H9 (cell line): ENCODE measurements at regions not wholly inside any gene's neighbourhood (a gene's known extent, or its start where the extent isn't known, plus 50 kb on each side); places are given as distances from the start of the nearest gene placed in this dataset.

Experiments
- DNase-seq: peaks from one replicate; pipeline ENCODE4 v3.0.0-alpha.2; 2017
- H2AFZ ChIP-seq: one replicate; pipeline ENCODE4 v1.6.1; 2013; ENCODE audit warnings: mild to moderate bottlenecking, low read length, control low read depth, moderate library complexity
- H2AK5ac ChIP-seq: 2 replicates; pipeline ENCODE4 v1.6.1; 2013; ENCODE audit warnings: low read length, control low read depth, mixed read lengths; ENCODE audit not compliant: insufficient read length
- H2BK120ac ChIP-seq: one replicate; pipeline ENCODE4 v1.6.1; 2013; ENCODE audit warnings: low read depth, mild to moderate bottlenecking, low read length, control low read depth, inconsistent platforms; ENCODE audit not compliant: poor library complexity, severe bottlenecking
- H2BK12ac ChIP-seq: 2 replicates; pipeline ENCODE4 v1.6.1; 2013; ENCODE audit warnings: low read length, control low read depth, mixed read lengths, low read depth; ENCODE audit not compliant: insufficient read length
- H2BK15ac ChIP-seq: 2 replicates; pipeline ENCODE4 v1.6.1; 2013; ENCODE audit warnings: low read depth, low read length, control low read depth
- H2BK20ac ChIP-seq: one replicate; pipeline ENCODE4 v1.6.1; 2013; ENCODE audit warnings: low read depth, mild to moderate bottlenecking, low read length, control low read depth, inconsistent platforms; ENCODE audit not compliant: poor library complexity, severe bottlenecking
- H2BK5ac ChIP-seq: 2 replicates; pipeline ENCODE4 v1.6.1; 2013; ENCODE audit warnings: low read length, control low read depth, mixed read lengths; ENCODE audit not compliant: insufficient read length
- H3K14ac ChIP-seq: 2 replicates; pipeline ENCODE4 v1.6.1; 2013; ENCODE audit warnings: low read length, control low read depth; ENCODE audit not compliant: insufficient read depth
- H3K18ac ChIP-seq: 2 replicates; pipeline ENCODE4 v1.6.1; 2013; ENCODE audit warnings: low read depth, mild to moderate bottlenecking, mixed read lengths, low read length, control low read depth; ENCODE audit not compliant: insufficient read length
- H3K23ac ChIP-seq: 2 replicates; pipeline ENCODE4 v1.6.1; 2013; ENCODE audit warnings: low read length, control low read depth, mixed read lengths, low read depth; ENCODE audit not compliant: insufficient read length
- H3K23me2 ChIP-seq: 2 replicates; pipeline ENCODE4 v1.6.1; 2013; ENCODE audit warnings: low read depth, mild to moderate bottlenecking, mixed read lengths, low read length, control low read depth; ENCODE audit not compliant: insufficient read length, poor library complexity, severe bottlenecking
- H3K27ac ChIP-seq: 2 replicates; pipeline ENCODE4 v1.5.1; 2013; ENCODE audit warnings: low read length, control low read depth, mixed read lengths, low read depth; ENCODE audit not compliant: insufficient read length
- H3K27me3 ChIP-seq: 2 replicates; pipeline ENCODE4 v1.6.1; 2013; ENCODE audit warnings: low read length, control low read depth, inconsistent platforms; ENCODE audit not compliant: insufficient read depth
- H3K4ac ChIP-seq: 2 replicates; pipeline ENCODE4 v1.6.1; 2013; ENCODE audit warnings: low read depth, mild to moderate bottlenecking, control low read depth, inconsistent platforms, low read length, moderate library complexity
- H3K4me1 ChIP-seq: 2 replicates; pipeline ENCODE4 v1.6.1; 2013; ENCODE audit warnings: low read length, control low read depth, inconsistent platforms; ENCODE audit not compliant: insufficient read depth
- H3K4me2 ChIP-seq: 2 replicates; pipeline ENCODE4 v1.6.1; 2013; ENCODE audit warnings: low read length, control low read depth, mixed read lengths; ENCODE audit not compliant: insufficient read length, insufficient read depth
- H3K56ac ChIP-seq: 2 replicates; pipeline ENCODE4 v1.6.1; 2013; ENCODE audit warnings: low read depth, mild to moderate bottlenecking, mixed read lengths, low read length, control low read depth; ENCODE audit not compliant: insufficient read length
- H3K79me1 ChIP-seq: 2 replicates; pipeline ENCODE4 v1.6.1; 2013; ENCODE audit warnings: low read depth, mild to moderate bottlenecking, moderate library complexity, low read length, control low read depth, inconsistent platforms; ENCODE audit not compliant: insufficient read depth, poor library complexity, severe bottlenecking
- H3K79me2 ChIP-seq: 2 replicates; pipeline ENCODE4 v1.6.1; 2013; ENCODE audit warnings: low read length, control low read depth, inconsistent platforms; ENCODE audit not compliant: insufficient read depth
- H3K9ac ChIP-seq: 2 replicates; pipeline ENCODE4 v1.6.1; 2013; ENCODE audit warnings: low read length, control low read depth, mixed read lengths; ENCODE audit not compliant: insufficient read length; ENCODE audit errors: extremely low read depth
- H3K9me3 ChIP-seq: one replicate; pipeline ENCODE4 v1.6.1; 2013; ENCODE audit warnings: low read depth, low read length, inconsistent platforms; ENCODE audit not compliant: control insufficient read depth
- H3T11ph ChIP-seq: one replicate; pipeline ENCODE4 v1.6.1; 2013; ENCODE audit warnings: mild to moderate bottlenecking, low read length, control low read depth, inconsistent platforms
- H4K20me1 ChIP-seq: one replicate; pipeline ENCODE4 v1.6.1; 2013; ENCODE audit not compliant: control insufficient read depth, insufficient read length, insufficient read depth
- H4K5ac ChIP-seq: 2 replicates; pipeline ENCODE4 v1.6.1; 2013; ENCODE audit warnings: low read depth, mild to moderate bottlenecking, mixed read lengths, low read length, control low read depth; ENCODE audit not compliant: insufficient read length
- H4K8ac ChIP-seq: replicated peaks from 2 replicates; pipeline ENCODE4 v1.6.1; 2013; ENCODE audit warnings: low read length, control low read depth, mixed read lengths, low read depth; ENCODE audit not compliant: insufficient read length
- H4K91ac ChIP-seq: 2 replicates; pipeline ENCODE4 v1.6.1; 2013; ENCODE audit warnings: low read depth, mild to moderate bottlenecking, moderate library complexity, mixed read lengths, low read length, control low read depth; ENCODE audit not compliant: insufficient read length
- H3K27ac Mint-ChIP-seq, 3 experiments: 2 replicates in 2 of 3; 3 replicates in 1 of 3; pipeline ENCODE4 v1.8.0; 2020 to 2021; ENCODE audit warnings: mixed read lengths in 3 of 3, mild to moderate bottlenecking in 1 of 3, moderate library complexity in 1 of 3
- H3K27me3 Mint-ChIP-seq: 2 replicates; pipeline ENCODE4 v1.8.0; 2021; ENCODE audit warnings: low read depth, mild to moderate bottlenecking, moderate library complexity, mixed read lengths
- H3K36me3 Mint-ChIP-seq, 3 experiments: 2 replicates in 2 of 3; 3 replicates in 1 of 3; pipeline ENCODE4 v1.8.0; 2020 to 2021; ENCODE audit warnings: low read depth in 3 of 3, mixed read lengths in 3 of 3; ENCODE audit not compliant: insufficient read depth in 1 of 3
- H3K4me1 Mint-ChIP-seq, 2 experiments: 2 replicates each; pipeline ENCODE4 v1.8.0; 2020; ENCODE audit warnings: mixed read lengths in 2 of 2
- H3K4me3 Mint-ChIP-seq, 2 experiments: 2 replicates in 1 of 2; 3 replicates in 1 of 2; pipeline ENCODE4 v1.8.0; 2020 to 2021; ENCODE audit warnings: mild to moderate bottlenecking in 2 of 2, mixed read lengths in 2 of 2, moderate library complexity in 1 of 2
- H3K9me3 Mint-ChIP-seq, 2 experiments: 2 replicates in 1 of 2; 3 replicates in 1 of 2; pipeline ENCODE4 v1.8.0; 2020; ENCODE audit warnings: mild to moderate bottlenecking in 2 of 2, mixed read lengths in 2 of 2, moderate library complexity in 1 of 2
- WGBS: extraction: QIAGEN DNeasy Blood & Tissue Kit; methylation state at CpG from one replicate; pipeline ENCODE4 v1.1.7; 2013; ENCODE audit warnings: missing lambda C conversion rate, low lambda C conversion rate, mixed read lengths; ENCODE audit not compliant: insufficient read length; ENCODE audit errors: extremely low coverage; 5-methylcytosine and 5-hydroxymethylcytosine counted together
- TF ChIP-seq, protein P1 (sequence below): fragments of 200-600 bp; sonication (generic); conservative IDR thresholded peaks from 3 replicates; pipeline ENCODE4 v1.8.0; 2021; ENCODE audit warnings: antibody characterized with exemption, mild to moderate bottlenecking

DNA sequence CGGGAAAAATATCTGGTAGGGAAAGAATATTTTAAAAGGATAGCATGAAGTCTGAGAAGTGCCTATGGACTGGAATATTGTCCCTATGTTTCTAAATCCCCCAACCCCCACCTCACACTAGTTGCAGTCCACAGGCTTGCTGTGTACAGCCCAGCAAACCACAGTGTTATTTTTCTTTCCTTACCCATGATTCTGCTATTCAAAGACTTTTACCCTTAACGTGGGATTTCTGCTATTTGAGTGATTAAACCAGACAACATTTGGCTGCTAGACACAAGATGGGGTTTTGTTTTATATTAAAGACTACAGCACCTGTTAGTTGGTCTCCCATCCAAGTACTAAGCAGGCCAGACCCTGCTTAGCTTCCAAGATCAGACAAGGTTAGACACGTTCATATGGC lies 120.5 kb upstream of the MYO3A start:
- Histone ChIP-seq H3K4ac (no peak overlapping the region), H3K23me2 (no peaks in the 10 kb centered on the region), H2AK5ac (no peak overlapping the region), H4K5ac (no peak overlapping the region), H3K4me2 (no peak overlapping the region), H3K56ac (no peak overlapping the region), H3K14ac (no peak overlapping the region), H4K8ac (no peak overlapping the region), H4K20me1 (no peaks in the 10 kb centered on the region), H3K9ac (no peak overlapping the region), H2BK12ac (no peak overlapping the region), H2BK5ac (no peak overlapping the region), H2BK15ac (no peak overlapping the region), H2AFZ (no peak overlapping the region), H2BK120ac (no peak overlapping the region), H3K23ac (no peak overlapping the region), H3K18ac (no peak overlapping the region), H4K91ac (no peak overlapping the region), H3K79me1 (no peaks in the 10 kb centered on the region), H3T11ph (no peak overlapping the region), H3K27me3 (no peaks in the 10 kb centered on the region), H3K79me2 (no peaks in the 10 kb centered on the region), H3K4me1 (no peaks in the 10 kb centered on the region; the same call in 1 of the 2 replicates), H3K27ac (no peak overlapping the region), H2BK20ac (no peak overlapping the region), H3K9me3 (no peaks in the 10 kb centered on the region)
- Mint-ChIP-seq H3K27me3 (no peaks in the 10 kb centered on the region), H3K9me3 (peaks cover 0 to 3% of the 10 kb centered on the region in 2 experiments; a peak in 3 of 5 replicates), H3K27ac (no peak overlapping the region), H3K4me3 (no peak overlapping the region), H3K4me1 (peaks cover 22 to 26% of the 10 kb centered on the region in 2 experiments), H3K36me3 (peaks cover 0 to 5% (median 0%) of the 10 kb centered on the region in 3 experiments; a peak in 1 of 7 replicates)
- WGBS = no CpG with 5 or more reads among the region's 3 CpGs
- TF ChIP-seq, protein P1, sequence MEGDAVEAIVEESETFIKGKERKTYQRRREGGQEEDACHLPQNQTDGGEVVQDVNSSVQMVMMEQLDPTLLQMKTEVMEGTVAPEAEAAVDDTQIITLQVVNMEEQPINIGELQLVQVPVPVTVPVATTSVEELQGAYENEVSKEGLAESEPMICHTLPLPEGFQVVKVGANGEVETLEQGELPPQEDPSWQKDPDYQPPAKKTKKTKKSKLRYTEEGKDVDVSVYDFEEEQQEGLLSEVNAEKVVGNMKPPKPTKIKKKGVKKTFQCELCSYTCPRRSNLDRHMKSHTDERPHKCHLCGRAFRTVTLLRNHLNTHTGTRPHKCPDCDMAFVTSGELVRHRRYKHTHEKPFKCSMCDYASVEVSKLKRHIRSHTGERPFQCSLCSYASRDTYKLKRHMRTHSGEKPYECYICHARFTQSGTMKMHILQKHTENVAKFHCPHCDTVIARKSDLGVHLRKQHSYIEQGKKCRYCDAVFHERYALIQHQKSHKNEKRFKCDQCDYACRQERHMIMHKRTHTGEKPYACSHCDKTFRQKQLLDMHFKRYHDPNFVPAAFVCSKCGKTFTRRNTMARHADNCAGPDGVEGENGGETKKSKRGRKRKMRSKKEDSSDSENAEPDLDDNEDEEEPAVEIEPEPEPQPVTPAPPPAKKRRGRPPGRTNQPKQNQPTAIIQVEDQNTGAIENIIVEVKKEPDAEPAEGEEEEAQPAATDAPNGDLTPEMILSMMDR = no peak
- DNase-seq = no peak
